NT2/D1 (cell line): ENCODE measurements at regions not wholly inside any gene's neighbourhood (a gene's known extent, or its start where the extent isn't known, plus 50 kb on each side); places are given as distances from the start of the nearest gene placed in this dataset.
A peak's percentile ranks its signal among the peaks of the same experiment; 100 is the strongest.

Source experiments
- DNase-seq: peaks from one replicate; pipeline ENCODE4 v3.0.0-alpha.2; 2011; ENCODE audit warnings: low read depth, low spot score
- H3K27me3 ChIP-seq: 2 replicates; pipeline ENCODE4 v1.6.0; 2011; ENCODE audit warnings: mild to moderate bottlenecking; ENCODE audit not compliant: insufficient read length, insufficient read depth
- H3K36me3 ChIP-seq: 2 replicates; pipeline ENCODE4 v1.6.1; 2011; ENCODE audit warnings: mild to moderate bottlenecking, low read length, mixed read lengths; ENCODE audit not compliant: insufficient read depth, insufficient read length
- H3K4me1 ChIP-seq: 2 replicates; pipeline ENCODE4 v1.5.1; 2011; ENCODE audit not compliant: insufficient read depth, insufficient read length
- H3K4me3 ChIP-seq: 2 replicates; pipeline ENCODE4 v1.5.1; 2011; ENCODE audit warnings: low read depth; ENCODE audit not compliant: insufficient read length
- H3K9ac ChIP-seq: 2 replicates; pipeline ENCODE4 v1.6.0; 2011; ENCODE audit warnings: low read depth; ENCODE audit not compliant: insufficient read length
- H3K9me3 ChIP-seq: 2 replicates; pipeline ENCODE4 v1.5.1; 2011; ENCODE audit warnings: mild to moderate bottlenecking, low read length; ENCODE audit not compliant: insufficient read depth
- SUZ12 ChIP-seq: IDR thresholded peaks from 2 replicates; pipeline ENCODE4 v1.6.1; 2011; ENCODE audit not compliant: insufficient read length, insufficient read depth; ENCODE audit errors: extremely low read depth
- YY1 ChIP-seq: IDR thresholded peaks from 2 replicates; pipeline ENCODE4 v1.6.1; 2011; ENCODE audit not compliant: insufficient read length, insufficient read depth
- ZNF274 ChIP-seq: IDR thresholded peaks from 2 replicates; pipeline ENCODE4 v1.6.1; 2011; ENCODE audit warnings: mild to moderate bottlenecking, low read depth, low read length

DNA sequence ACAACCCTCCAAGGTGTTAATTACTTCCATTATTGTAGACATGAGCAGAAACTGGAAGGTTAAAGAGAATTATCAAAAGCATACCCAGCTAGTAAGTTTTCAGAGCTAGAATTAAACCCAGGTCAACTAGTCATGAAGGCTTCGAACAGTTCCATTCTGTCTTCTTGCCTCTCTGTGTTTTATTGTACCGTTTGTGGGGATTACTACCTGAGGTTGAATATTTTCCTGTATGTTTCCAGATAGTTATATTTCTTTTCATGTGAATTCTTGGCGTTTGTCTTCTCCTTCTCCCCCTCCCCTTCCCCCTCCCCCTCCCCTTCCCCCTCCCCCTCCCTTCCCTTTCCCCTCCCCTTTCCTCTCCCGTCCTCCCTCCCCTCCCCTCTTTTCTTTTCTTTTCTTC lies 218.0 kb upstream of the GALNT17 start:
- no peaks in the 10 kb centered on the region for H3K27me3 ChIP-seq
- DNase-seq = no peak
- TF ChIP-seq ZNF274 (no peak), SUZ12 (no peak), YY1 (no peak)
- no peak overlapping the region for H3K9ac ChIP-seq
- H3K4me3 ChIP-seq = no peak overlapping the region
- no peaks in the 10 kb centered on the region for H3K36me3 ChIP-seq
- H3K4me1 ChIP-seq = no peaks in the 10 kb centered on the region
- H3K9me3 ChIP-seq = no peaks in the 10 kb centered on the region

DNA sequence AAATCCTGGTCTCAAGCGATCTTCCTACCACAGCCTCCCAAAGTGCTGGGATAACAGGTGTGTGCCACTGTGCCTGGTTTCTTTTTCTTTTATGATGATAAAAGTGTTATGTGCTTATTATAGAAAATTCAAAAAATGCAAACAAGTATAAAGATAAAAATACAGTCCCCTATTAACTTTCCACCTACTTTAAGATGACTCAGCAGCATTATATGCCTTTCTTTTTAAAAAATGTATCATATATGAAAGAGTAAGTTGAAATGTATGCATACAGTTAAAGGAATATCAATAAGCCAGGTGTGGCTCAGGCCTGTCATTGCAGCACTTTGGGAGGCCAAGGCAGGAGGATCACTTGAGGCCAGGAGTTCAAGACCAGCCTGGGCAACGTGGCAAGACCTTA lies 216.9 kb upstream of the GALNT17 start:
- Histone ChIP-seq H3K4me1 (no peaks in the 10 kb centered on the region), H3K27me3 (no peaks in the 10 kb centered on the region), H3K4me3 (no peak overlapping the region), H3K9me3 (no peaks in the 10 kb centered on the region), H3K9ac (no peak overlapping the region), H3K36me3 (no peaks in the 10 kb centered on the region)
- TF ChIP-seq ZNF274 = no peak
- no peak for TF ChIP-seq SUZ12
- no peak for TF ChIP-seq YY1
- DNase-seq = no peak

DNA sequence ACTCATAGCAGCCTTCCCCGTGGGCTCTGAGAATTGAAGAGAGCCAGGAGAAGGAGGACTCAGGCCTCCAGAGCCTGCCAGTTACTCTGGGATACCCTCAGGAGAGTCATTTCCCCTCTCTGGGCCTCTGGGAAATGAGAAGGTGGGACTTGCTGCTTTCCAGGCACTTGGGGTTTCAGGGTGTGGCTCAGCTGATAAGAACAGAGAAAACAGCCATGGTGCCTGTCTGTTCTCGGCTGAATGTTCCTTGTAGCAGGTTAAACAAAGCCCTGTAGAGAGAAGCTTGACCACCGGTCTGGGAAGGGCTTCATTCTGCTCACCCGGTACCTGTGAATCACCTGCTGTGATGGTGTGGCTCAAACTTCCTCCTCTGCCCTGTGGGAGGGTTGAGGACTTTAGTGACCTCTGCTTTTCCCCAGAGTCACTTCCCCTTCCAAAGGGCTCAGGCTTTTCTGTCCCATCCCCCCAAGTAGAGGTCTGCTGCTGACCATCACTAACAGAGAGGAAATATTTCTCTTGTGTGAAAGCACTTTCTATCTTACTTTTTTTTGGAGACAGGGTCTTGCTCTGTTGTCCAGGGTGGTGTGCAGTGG lies 212.4 kb upstream of the GALNT17 start:
- no peak for TF ChIP-seq YY1
- no peak for TF ChIP-seq ZNF274
- TF ChIP-seq SUZ12 = no peak
- no peaks in the 10 kb centered on the region for H3K9me3 ChIP-seq
- H3K4me3 ChIP-seq = no peak overlapping the region
- H3K9ac ChIP-seq = no peak overlapping the region
- no peaks in the 10 kb centered on the region for H3K36me3 ChIP-seq
- H3K27me3 ChIP-seq = no peaks in the 10 kb centered on the region
- DNase-seq = no peak
- H3K4me1 ChIP-seq = peaks cover 2% of the 10 kb centered on the region

DNA sequence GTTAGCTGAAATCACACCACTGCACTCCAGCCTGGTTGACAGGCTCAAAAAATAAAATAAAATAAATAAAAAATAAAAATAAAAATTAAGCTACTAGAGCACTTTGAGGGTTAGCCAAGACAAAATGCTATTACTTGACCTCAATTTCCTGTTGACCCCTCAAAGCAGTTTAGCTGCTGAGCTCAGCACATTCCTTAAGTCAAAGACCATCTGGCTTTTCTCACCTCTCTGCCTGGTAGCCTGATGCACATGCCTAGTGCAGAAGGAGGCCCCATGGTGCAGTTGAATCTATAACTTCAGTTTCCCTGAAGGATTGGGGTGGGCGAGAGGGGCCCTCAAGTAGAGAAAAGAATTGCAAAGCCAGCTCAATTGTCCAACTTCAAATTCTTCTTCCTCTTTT lies 211.1 kb upstream of the GALNT17 start:
- peaks cover 2% of the 10 kb centered on the region for H3K4me1 ChIP-seq
- no peak overlapping the region for H3K9ac ChIP-seq
- H3K4me3 ChIP-seq = no peak overlapping the region
- no peak for DNase-seq
- no peak for TF ChIP-seq SUZ12
- TF ChIP-seq ZNF274 = no peak
- no peak for TF ChIP-seq YY1
- no peaks in the 10 kb centered on the region for H3K36me3 ChIP-seq
- no peaks in the 10 kb centered on the region for H3K9me3 ChIP-seq
- no peaks in the 10 kb centered on the region for H3K27me3 ChIP-seq

DNA sequence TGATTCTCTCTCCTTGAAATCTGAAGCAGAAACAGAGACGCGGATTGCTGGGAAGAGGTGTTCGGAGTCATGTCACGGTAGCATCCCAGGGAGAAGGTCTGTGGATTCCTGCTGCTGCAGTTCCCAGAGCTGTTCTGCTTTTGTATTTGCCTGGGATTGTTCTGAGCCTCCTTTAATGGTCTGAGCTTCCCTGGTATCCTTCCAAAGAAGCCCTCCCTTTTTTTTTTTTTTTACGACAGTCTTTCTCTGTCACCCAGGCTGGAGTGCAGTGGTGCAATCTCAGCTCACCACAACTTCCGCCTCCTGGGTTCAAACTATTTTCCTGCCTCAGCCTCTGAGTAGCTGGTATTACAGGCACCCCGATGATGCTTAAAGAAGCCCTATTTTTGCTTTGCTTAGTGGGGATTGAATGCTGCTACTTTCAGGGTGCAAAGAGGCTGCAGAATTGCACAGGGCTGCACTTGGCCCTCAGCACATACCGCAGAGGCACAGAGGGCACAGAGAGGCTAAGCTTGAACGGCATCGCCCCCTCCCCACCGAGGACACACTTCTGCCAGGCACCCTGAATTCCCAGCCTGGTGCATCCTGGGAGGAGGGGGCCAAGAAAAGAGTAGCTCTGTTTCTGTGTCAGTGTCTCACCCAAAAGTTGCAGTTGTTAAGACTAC lies 208.6 kb upstream of the GALNT17 start:
- Histone ChIP-seq H3K4me3 (no peak overlapping the region), H3K36me3 (no peaks in the 10 kb centered on the region), H3K27me3 (no peaks in the 10 kb centered on the region), H3K4me1 (peaks cover 2% of the 10 kb centered on the region), H3K9me3 (no peaks in the 10 kb centered on the region), H3K9ac (peak overlapping the region; percentile 42)
- TF ChIP-seq YY1 (no peak), SUZ12 (no peak), ZNF274 (no peak)
- no peak for DNase-seq

DNA sequence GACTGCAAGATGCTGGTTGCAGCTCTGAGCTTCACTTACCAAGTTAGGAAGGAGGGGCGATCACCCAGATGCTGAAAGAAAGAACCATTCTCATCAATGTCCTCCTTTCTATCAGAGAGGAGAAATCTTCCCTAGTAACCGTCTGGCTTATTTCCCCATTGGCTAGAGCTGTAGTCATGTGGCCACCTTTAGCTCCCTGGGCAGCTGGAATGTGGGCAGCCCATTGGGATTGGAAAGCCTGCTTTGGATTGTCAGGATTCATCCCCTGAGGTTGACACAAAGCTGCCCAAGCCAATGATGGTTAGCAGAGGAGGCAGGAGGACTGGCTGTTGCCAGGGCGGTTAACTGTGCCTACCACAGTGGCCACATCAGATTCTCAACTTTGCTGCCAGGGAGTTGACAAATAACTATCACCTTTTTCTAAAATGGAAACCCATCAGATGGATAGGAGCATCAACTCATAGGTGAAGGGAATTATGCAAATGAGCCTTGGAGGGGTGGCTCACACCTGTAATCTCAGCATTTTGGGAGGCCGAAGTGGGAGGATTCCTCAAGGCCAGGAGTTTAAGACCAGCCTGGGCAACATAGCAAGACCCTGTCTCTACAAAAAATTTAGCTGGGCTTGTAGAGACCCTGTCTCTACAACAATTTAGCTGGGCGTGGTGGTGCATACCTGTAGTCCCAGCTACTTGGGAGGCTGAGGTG lies 206.4 kb upstream of the GALNT17 start:
- no peak for TF ChIP-seq SUZ12
- TF ChIP-seq ZNF274 = no peak
- TF ChIP-seq YY1 = no peak
- Histone ChIP-seq H3K4me1 (peaks cover 2% of the 10 kb centered on the region), H3K36me3 (no peaks in the 10 kb centered on the region), H3K9ac (no peak overlapping the region), H3K4me3 (no peak overlapping the region), H3K27me3 (no peaks in the 10 kb centered on the region), H3K9me3 (no peaks in the 10 kb centered on the region)
- no peak for DNase-seq

DNA sequence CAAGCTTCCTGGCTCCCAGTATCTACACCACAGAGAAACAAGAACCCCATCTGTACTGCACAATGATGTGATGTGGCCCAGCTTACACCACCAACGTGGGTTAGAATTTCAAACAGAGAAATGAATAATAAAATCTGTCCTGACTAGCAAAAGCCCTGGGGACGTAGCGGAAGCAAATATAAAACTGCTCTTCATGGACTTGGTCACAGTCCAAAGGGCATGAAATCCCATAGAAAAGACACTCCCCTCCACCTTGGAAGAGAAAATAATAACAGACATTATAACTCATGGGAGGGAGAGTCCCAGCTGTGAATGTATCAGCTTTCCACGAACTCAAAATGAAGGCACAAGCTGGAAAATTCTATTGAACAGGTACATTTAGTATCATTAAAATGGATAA lies 205.3 kb upstream of the GALNT17 start:
- Histone ChIP-seq H3K9ac (no peak overlapping the region), H3K27me3 (no peaks in the 10 kb centered on the region), H3K4me3 (no peak overlapping the region), H3K36me3 (no peaks in the 10 kb centered on the region), H3K9me3 (no peaks in the 10 kb centered on the region), H3K4me1 (peaks cover 2% of the 10 kb centered on the region)
- no peak for DNase-seq
- no peak for TF ChIP-seq ZNF274
- no peak for TF ChIP-seq YY1
- TF ChIP-seq SUZ12 = no peak
